ENCODE measurements at regions not wholly inside any gene's neighbourhood (a gene's known extent, or its start where the extent isn't known, plus 50 kb on each side); places are given as distances from the start of the nearest gene placed in this dataset.
"Not testable (repeated sequence)": the region's sequence is repeated elsewhere in the genome, so short reads cannot be mapped to it uniquely, and the experiment has no call there.

GRCh38 chr10:2887391-2888070 is 179.8 kb upstream of the PFKP start:
- no peak for DNase-seq

- no peak for DNase-seq
Measured at GRCh38 chr10:2886662-2887061, 180.7 kb upstream of the PFKP start.

- no peak for DNase-seq
Measured at GRCh38 chr10:2885288-2886278, 181.8 kb upstream of the PFKP start.

- not testable (repeated sequence) for DNase-seq
Measured at GRCh38 chr10:2883983-2884540, 183.3 kb upstream of the PFKP start.

GRCh38 chr10:2883238-2883637 is 184.1 kb upstream of the PFKP start:
- DNase-seq = no peak

GRCh38 chr10:2882628-2883027 is 184.7 kb upstream of the PFKP start:
- DNase-seq = no peak

- no peak for DNase-seq
Measured at GRCh38 chr10:2881720-2882620, 185.4 kb upstream of the PFKP start.

GRCh38 chr10:2880050-2880449 is 187.3 kb upstream of the PFKP start:
- DNase-seq = not testable (repeated sequence)

GRCh38 chr10:2878818-2879217 is 188.5 kb upstream of the PFKP start:
- DNase-seq = no peak

GRCh38 chr10:2876032-2876431 is 191.3 kb upstream of the PFKP start:
- DNase-seq = no peak

GRCh38 chr10:2874963-2875362 is 192.4 kb upstream of the PFKP start:
- DNase-seq = no peak

- no peak for DNase-seq
Measured at GRCh38 chr10:2873769-2874168, 193.6 kb upstream of the PFKP start.

- no peak for DNase-seq
Measured at GRCh38 chr10:2871673-2872219, 195.6 kb upstream of the PFKP start.

- DNase-seq = no peak
Measured at GRCh38 chr10:2870654-2871053, 196.7 kb upstream of the PFKP start.

- DNase-seq = no peak
Measured at GRCh38 chr10:2867788-2868299, 199.5 kb upstream of the PFKP start.

GRCh38 chr10:2866569-2866968 is 200.8 kb upstream of the PFKP start:
- no peak for DNase-seq

GRCh38 chr10:2861632-2862210 is 205.6 kb upstream of the PFKP start:
- DNase-seq = no peak

- no peak for DNase-seq
Measured at GRCh38 chr10:2858452-2858851, 208.9 kb upstream of the PFKP start.

GRCh38 chr10:2856598-2856997 is 210.8 kb upstream of the PFKP start:
- DNase-seq = no peak

GRCh38 chr10:2852574-2853323 is 214.6 kb upstream of the PFKP start:
- no peak for DNase-seq

GRCh38 chr10:2851566-2851965 is 215.8 kb upstream of the PFKP start:
- DNase-seq = no peak

All from NCI-H2227 treated with DMSO at 0.1 percent for 48 hours (cell line).